H9 (cell line): ENCODE measurements at regions not wholly inside any gene's neighbourhood (a gene's known extent, or its start where the extent isn't known, plus 50 kb on each side); places are given as distances from the start of the nearest gene placed in this dataset.

ENCODE experiments used
- DNase-seq: peaks from one replicate; pipeline ENCODE4 v3.0.0-alpha.2; 2017
- H2AFZ ChIP-seq: one replicate; pipeline ENCODE4 v1.6.1; 2013; ENCODE audit warnings: mild to moderate bottlenecking, low read length, control low read depth, moderate library complexity
- H2AK5ac ChIP-seq: 2 replicates; pipeline ENCODE4 v1.6.1; 2013; ENCODE audit warnings: low read length, control low read depth, mixed read lengths; ENCODE audit not compliant: insufficient read length
- H2BK120ac ChIP-seq: one replicate; pipeline ENCODE4 v1.6.1; 2013; ENCODE audit warnings: low read depth, mild to moderate bottlenecking, low read length, control low read depth, inconsistent platforms; ENCODE audit not compliant: poor library complexity, severe bottlenecking
- H2BK12ac ChIP-seq: 2 replicates; pipeline ENCODE4 v1.6.1; 2013; ENCODE audit warnings: low read length, control low read depth, mixed read lengths, low read depth; ENCODE audit not compliant: insufficient read length
- H2BK15ac ChIP-seq: 2 replicates; pipeline ENCODE4 v1.6.1; 2013; ENCODE audit warnings: low read depth, low read length, control low read depth
- H2BK20ac ChIP-seq: one replicate; pipeline ENCODE4 v1.6.1; 2013; ENCODE audit warnings: low read depth, mild to moderate bottlenecking, low read length, control low read depth, inconsistent platforms; ENCODE audit not compliant: poor library complexity, severe bottlenecking
- H2BK5ac ChIP-seq: 2 replicates; pipeline ENCODE4 v1.6.1; 2013; ENCODE audit warnings: low read length, control low read depth, mixed read lengths; ENCODE audit not compliant: insufficient read length
- H3K14ac ChIP-seq: 2 replicates; pipeline ENCODE4 v1.6.1; 2013; ENCODE audit warnings: low read length, control low read depth; ENCODE audit not compliant: insufficient read depth
- H3K18ac ChIP-seq: 2 replicates; pipeline ENCODE4 v1.6.1; 2013; ENCODE audit warnings: low read depth, mild to moderate bottlenecking, mixed read lengths, low read length, control low read depth; ENCODE audit not compliant: insufficient read length
- H3K23ac ChIP-seq: 2 replicates; pipeline ENCODE4 v1.6.1; 2013; ENCODE audit warnings: low read length, control low read depth, mixed read lengths, low read depth; ENCODE audit not compliant: insufficient read length
- H3K23me2 ChIP-seq: 2 replicates; pipeline ENCODE4 v1.6.1; 2013; ENCODE audit warnings: low read depth, mild to moderate bottlenecking, mixed read lengths, low read length, control low read depth; ENCODE audit not compliant: insufficient read length, poor library complexity, severe bottlenecking
- H3K27ac ChIP-seq: 2 replicates; pipeline ENCODE4 v1.5.1; 2013; ENCODE audit warnings: low read length, control low read depth, mixed read lengths, low read depth; ENCODE audit not compliant: insufficient read length
- H3K27me3 ChIP-seq: 2 replicates; pipeline ENCODE4 v1.6.1; 2013; ENCODE audit warnings: low read length, control low read depth, inconsistent platforms; ENCODE audit not compliant: insufficient read depth
- H3K4ac ChIP-seq: 2 replicates; pipeline ENCODE4 v1.6.1; 2013; ENCODE audit warnings: low read depth, mild to moderate bottlenecking, control low read depth, inconsistent platforms, low read length, moderate library complexity
- H3K4me1 ChIP-seq: 2 replicates; pipeline ENCODE4 v1.6.1; 2013; ENCODE audit warnings: low read length, control low read depth, inconsistent platforms; ENCODE audit not compliant: insufficient read depth
- H3K4me2 ChIP-seq: 2 replicates; pipeline ENCODE4 v1.6.1; 2013; ENCODE audit warnings: low read length, control low read depth, mixed read lengths; ENCODE audit not compliant: insufficient read length, insufficient read depth
- H3K56ac ChIP-seq: 2 replicates; pipeline ENCODE4 v1.6.1; 2013; ENCODE audit warnings: low read depth, mild to moderate bottlenecking, mixed read lengths, low read length, control low read depth; ENCODE audit not compliant: insufficient read length
- H3K79me1 ChIP-seq: 2 replicates; pipeline ENCODE4 v1.6.1; 2013; ENCODE audit warnings: low read depth, mild to moderate bottlenecking, moderate library complexity, low read length, control low read depth, inconsistent platforms; ENCODE audit not compliant: insufficient read depth, poor library complexity, severe bottlenecking
- H3K79me2 ChIP-seq: 2 replicates; pipeline ENCODE4 v1.6.1; 2013; ENCODE audit warnings: low read length, control low read depth, inconsistent platforms; ENCODE audit not compliant: insufficient read depth
- H3K9ac ChIP-seq: 2 replicates; pipeline ENCODE4 v1.6.1; 2013; ENCODE audit warnings: low read length, control low read depth, mixed read lengths; ENCODE audit not compliant: insufficient read length; ENCODE audit errors: extremely low read depth
- H3K9me3 ChIP-seq: one replicate; pipeline ENCODE4 v1.6.1; 2013; ENCODE audit warnings: low read depth, low read length, inconsistent platforms; ENCODE audit not compliant: control insufficient read depth
- H3T11ph ChIP-seq: one replicate; pipeline ENCODE4 v1.6.1; 2013; ENCODE audit warnings: mild to moderate bottlenecking, low read length, control low read depth, inconsistent platforms
- H4K20me1 ChIP-seq: one replicate; pipeline ENCODE4 v1.6.1; 2013; ENCODE audit not compliant: control insufficient read depth, insufficient read length, insufficient read depth
- H4K5ac ChIP-seq: 2 replicates; pipeline ENCODE4 v1.6.1; 2013; ENCODE audit warnings: low read depth, mild to moderate bottlenecking, mixed read lengths, low read length, control low read depth; ENCODE audit not compliant: insufficient read length
- H4K8ac ChIP-seq: replicated peaks from 2 replicates; pipeline ENCODE4 v1.6.1; 2013; ENCODE audit warnings: low read length, control low read depth, mixed read lengths, low read depth; ENCODE audit not compliant: insufficient read length
- H4K91ac ChIP-seq: 2 replicates; pipeline ENCODE4 v1.6.1; 2013; ENCODE audit warnings: low read depth, mild to moderate bottlenecking, moderate library complexity, mixed read lengths, low read length, control low read depth; ENCODE audit not compliant: insufficient read length
- H3K27ac Mint-ChIP-seq, 3 experiments: 2 replicates in 2 of 3; 3 replicates in 1 of 3; pipeline ENCODE4 v1.8.0; 2020 to 2021; ENCODE audit warnings: mixed read lengths in 3 of 3, mild to moderate bottlenecking in 1 of 3, moderate library complexity in 1 of 3
- H3K27me3 Mint-ChIP-seq: 2 replicates; pipeline ENCODE4 v1.8.0; 2021; ENCODE audit warnings: low read depth, mild to moderate bottlenecking, moderate library complexity, mixed read lengths
- H3K36me3 Mint-ChIP-seq, 3 experiments: 2 replicates in 2 of 3; 3 replicates in 1 of 3; pipeline ENCODE4 v1.8.0; 2020 to 2021; ENCODE audit warnings: low read depth in 3 of 3, mixed read lengths in 3 of 3; ENCODE audit not compliant: insufficient read depth in 1 of 3
- H3K4me1 Mint-ChIP-seq, 2 experiments: 2 replicates each; pipeline ENCODE4 v1.8.0; 2020; ENCODE audit warnings: mixed read lengths in 2 of 2
- H3K4me3 Mint-ChIP-seq, 2 experiments: 2 replicates in 1 of 2; 3 replicates in 1 of 2; pipeline ENCODE4 v1.8.0; 2020 to 2021; ENCODE audit warnings: mild to moderate bottlenecking in 2 of 2, mixed read lengths in 2 of 2, moderate library complexity in 1 of 2
- H3K9me3 Mint-ChIP-seq, 2 experiments: 2 replicates in 1 of 2; 3 replicates in 1 of 2; pipeline ENCODE4 v1.8.0; 2020; ENCODE audit warnings: mild to moderate bottlenecking in 2 of 2, mixed read lengths in 2 of 2, moderate library complexity in 1 of 2
- CTCF ChIP-seq: fragments of 200-600 bp; sonication (generic); conservative IDR thresholded peaks from 3 replicates; pipeline ENCODE4 v1.8.0; 2021; ENCODE audit warnings: antibody characterized with exemption, mild to moderate bottlenecking
- WGBS: extraction: QIAGEN DNeasy Blood & Tissue Kit; methylation state at CpG from one replicate; pipeline ENCODE4 v1.1.7; 2013; ENCODE audit warnings: missing lambda C conversion rate, low lambda C conversion rate, mixed read lengths; ENCODE audit not compliant: insufficient read length; ENCODE audit errors: extremely low coverage; 5-methylcytosine and 5-hydroxymethylcytosine counted together

GRCh38 chr10:18988338-18988737 is 60.3 kb upstream of the MALRD1 start:
- H2BK15ac ChIP-seq: no peak overlapping the region
- H3K9ac ChIP-seq: no peak overlapping the region
- H3K14ac ChIP-seq: no peak overlapping the region
- H4K8ac ChIP-seq: no peak overlapping the region
- no peak for TF ChIP-seq CTCF
- H3K23ac ChIP-seq: no peak overlapping the region
- no peak overlapping the region for H2BK12ac ChIP-seq
- no peaks in the 10 kb centered on the region for H4K20me1 ChIP-seq
- H3K27ac ChIP-seq: no peak overlapping the region
- H3K4me2 ChIP-seq: no peak overlapping the region
- no peak overlapping the region for H2AK5ac ChIP-seq
- H3K56ac ChIP-seq: no peak overlapping the region
- no peak overlapping the region for H3K27ac Mint-ChIP-seq
- no peaks in the 10 kb centered on the region for H3K79me2 ChIP-seq
- no peak overlapping the region for H3T11ph ChIP-seq
- H3K18ac ChIP-seq: no peak overlapping the region
- peaks cover 1% of the 10 kb centered on the region; the same call in 1 of the 2 replicates for H3K27me3 Mint-ChIP-seq
- no peaks in the 10 kb centered on the region for H3K27me3 ChIP-seq
- H3K9me3 Mint-ChIP-seq: peaks cover 36 to 39% of the 10 kb centered on the region in 2 experiments
- H3K23me2 ChIP-seq: no peaks in the 10 kb centered on the region
- no peak overlapping the region for H2BK5ac ChIP-seq
- H3K4me3 Mint-ChIP-seq: no peak overlapping the region
- peaks cover 6% of the 10 kb centered on the region for H3K9me3 ChIP-seq
- no peak overlapping the region for H2BK20ac ChIP-seq
- no peak overlapping the region for H4K5ac ChIP-seq
- peaks cover 10 to 18% (median 14%) of the 10 kb centered on the region in 3 experiments for H3K36me3 Mint-ChIP-seq
- H3K4me1 Mint-ChIP-seq: no peaks in the 10 kb centered on the region
- no peak overlapping the region for H2BK120ac ChIP-seq
- no peaks in the 10 kb centered on the region for H3K79me1 ChIP-seq
- WGBS: no CpG with 5 or more reads among the region's 2 CpGs
- DNase-seq: no peak
- no peak overlapping the region for H4K91ac ChIP-seq
- H3K4me1 ChIP-seq: no peaks in the 10 kb centered on the region
- H2AFZ ChIP-seq: no peak overlapping the region
- no peak overlapping the region for H3K4ac ChIP-seq
